ENCODE measurements at regions not wholly inside any gene's neighbourhood (a gene's known extent, or its start where the extent isn't known, plus 50 kb on each side); places are given as distances from the start of the nearest gene placed in this dataset.

DNA sequence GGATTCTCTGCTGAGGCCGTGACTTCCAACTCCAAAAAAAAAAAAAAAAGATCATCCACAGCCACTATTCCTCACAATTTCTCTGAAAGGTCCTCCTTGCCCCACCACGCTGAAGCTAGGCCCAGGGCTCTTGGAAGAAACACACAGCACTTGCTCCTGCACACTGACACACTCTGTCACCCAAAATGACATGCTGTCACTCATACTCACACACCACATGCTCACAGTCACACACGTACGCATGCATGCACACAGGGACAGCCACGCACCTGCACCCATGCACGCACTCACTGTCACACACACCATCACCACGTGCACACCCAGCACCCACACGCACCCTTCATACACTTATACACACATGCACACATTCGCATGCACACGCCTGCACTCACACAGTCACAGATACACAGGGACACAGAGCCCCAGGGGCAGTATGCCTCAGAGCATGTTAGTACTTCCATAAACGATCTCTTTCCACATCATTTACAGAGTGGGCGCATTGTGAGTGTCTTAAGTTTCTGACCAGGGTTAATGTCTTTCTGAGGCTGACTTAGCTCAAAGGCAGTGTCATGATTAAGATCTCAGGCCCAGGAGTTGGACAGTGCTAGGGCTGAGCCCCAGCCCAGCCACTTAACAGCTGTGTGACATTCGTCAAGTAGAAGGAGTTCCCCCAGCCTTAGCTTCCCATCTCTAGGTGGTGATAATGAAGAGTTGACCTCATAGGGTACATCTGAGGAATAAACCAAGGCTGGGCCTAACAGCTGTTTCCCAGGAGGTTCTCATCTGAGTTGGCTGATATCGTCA, 93.4 kb downstream of the GLI2 start:
- no peak for DNase-seq (ENCODE audit: low read depth in 2 of 2)

DNA sequence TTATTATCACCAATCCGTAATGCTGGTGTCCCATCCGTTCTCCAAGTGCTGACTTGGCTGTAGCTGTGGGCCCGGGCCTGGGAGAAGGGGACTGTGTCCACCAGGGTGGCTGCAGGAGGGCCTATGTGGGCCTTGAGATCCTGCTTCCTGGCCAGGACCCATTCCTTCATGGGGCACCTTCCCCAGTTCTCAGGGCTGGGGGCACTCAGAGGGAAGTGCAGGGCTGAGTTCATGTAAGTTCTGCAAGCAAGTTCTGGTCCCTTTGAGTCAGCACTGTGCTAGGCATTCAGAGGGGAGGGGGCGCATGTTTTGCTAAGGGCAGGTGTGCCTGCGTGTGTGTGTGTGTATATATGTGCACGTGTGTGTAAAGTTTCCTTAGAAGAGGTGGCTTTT, 94.0 kb downstream of the GLI2 start:
- DNase-seq (ENCODE audit: low read depth in 2 of 2) = no peak

DNA sequence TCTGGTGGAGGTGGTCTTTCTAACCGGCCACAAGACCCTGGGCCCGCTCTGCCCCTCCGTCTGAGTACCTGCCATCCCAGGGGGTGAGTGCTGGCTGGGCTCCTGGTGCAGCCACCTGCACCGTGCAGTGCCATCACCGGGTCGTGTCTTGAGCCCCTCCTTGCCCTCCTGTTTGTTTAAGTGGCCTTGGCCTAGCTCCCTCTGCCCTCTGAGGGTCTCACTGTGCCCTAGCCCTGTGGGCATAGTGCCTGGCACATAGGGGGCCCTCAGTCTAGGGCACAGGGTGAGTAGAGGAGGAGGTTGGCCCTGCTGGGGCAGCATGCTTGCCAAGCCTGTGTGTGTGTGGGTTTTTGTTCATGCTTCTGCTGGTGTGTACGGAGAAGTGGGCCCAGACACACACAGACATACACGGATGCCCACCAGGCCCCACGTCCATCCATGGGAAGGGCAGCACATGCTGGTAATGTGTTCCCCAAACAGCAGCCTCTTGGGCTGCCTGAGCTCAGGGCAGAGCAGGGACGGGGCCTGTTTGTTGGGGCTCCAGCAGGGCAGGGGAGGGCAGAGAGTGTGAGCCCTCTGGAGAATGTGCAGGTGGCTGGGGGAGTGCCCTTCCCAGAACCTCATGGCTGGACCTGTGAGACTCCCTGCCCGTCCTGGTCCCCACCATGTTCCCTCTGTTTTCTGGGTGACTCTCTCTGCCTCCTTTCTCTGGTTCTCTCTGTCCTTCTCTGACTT, 94.6 kb downstream of the GLI2 start:
- DNase-seq (ENCODE audit: low read depth in 2 of 2) = no peak

DNA sequence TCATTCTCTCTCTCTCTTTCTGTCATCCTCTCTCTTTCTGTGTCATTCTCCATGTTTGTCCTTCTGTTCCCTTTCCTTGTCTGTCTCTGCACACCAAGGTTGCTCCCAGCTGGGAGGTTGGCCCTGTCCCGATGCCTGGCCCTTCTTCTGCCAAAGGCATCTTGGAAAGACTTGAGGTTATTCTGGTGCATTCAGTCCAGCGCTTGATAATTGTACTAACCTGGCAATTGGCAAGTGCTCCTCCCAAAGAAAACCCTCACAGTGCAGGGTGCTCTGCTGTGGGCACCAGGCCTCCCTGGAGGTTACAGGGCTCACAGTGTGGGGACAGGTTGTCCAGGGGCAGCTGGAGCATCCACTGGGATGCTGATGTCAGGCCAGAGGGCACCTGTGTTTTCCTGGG, 95.4 kb downstream of the GLI2 start:
- no peak for DNase-seq (ENCODE audit: low read depth in 2 of 2)

DNA sequence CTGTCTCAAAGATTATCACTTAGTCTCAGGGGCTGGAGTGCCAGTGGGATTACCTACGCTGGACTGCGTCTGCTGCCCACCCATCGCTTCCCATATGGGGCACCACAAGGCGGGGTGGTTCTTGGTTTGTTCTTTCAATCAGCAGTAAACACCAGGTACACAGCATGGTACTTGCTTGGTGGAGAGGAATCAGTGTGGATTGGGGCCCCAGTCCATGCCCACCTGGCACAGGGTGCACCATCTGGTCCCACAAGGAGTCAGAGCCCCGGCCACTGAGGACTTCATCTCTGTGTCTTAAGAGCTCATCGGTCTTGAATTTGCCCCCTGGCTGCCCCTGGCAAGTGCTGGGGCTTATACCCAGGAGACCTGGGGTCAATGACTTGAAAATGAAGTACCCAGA, 96.2 kb downstream of the GLI2 start:
- no peak for DNase-seq (ENCODE audit: low read depth in 2 of 2)

DNA sequence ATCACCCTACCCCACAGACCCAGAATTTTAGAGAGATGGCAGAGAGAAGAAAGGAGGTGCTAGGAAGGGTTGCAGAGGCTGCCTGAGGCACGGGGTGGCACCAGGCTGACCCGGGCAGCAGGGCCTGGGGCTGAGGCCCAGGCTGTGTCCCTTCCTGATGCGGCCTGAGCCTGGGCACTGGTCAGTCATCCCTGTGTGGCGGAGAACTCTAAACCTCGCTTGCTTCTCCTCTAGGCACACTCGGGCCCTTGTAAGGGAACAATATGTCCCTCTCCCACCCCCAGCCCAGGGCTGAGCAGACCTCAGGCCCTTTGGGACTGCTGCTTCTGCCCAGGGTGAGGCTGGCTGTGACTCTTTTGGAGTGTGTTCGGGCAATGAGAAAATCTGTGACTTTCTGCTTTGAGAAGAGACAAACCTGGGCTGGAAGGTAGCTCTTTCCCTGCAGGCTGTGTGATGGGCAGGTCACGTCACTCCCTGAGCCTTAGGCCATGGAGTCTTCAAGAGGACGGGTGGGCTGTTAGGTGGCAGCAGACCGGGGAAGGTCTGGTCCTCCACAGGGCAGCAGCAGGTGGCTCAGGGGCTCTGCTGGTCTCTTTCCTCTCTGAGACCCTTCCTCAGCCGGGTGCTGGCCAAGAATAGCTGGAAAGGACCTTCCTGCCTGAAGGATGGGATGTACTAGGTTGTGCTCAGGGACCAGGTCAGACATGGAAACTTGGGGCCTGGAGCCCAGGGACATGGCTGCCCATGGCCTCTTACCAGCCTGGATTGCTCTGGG, 96.8 kb downstream of the GLI2 start:
- no peak for DNase-seq (ENCODE audit: low read depth in 2 of 2)

DNA sequence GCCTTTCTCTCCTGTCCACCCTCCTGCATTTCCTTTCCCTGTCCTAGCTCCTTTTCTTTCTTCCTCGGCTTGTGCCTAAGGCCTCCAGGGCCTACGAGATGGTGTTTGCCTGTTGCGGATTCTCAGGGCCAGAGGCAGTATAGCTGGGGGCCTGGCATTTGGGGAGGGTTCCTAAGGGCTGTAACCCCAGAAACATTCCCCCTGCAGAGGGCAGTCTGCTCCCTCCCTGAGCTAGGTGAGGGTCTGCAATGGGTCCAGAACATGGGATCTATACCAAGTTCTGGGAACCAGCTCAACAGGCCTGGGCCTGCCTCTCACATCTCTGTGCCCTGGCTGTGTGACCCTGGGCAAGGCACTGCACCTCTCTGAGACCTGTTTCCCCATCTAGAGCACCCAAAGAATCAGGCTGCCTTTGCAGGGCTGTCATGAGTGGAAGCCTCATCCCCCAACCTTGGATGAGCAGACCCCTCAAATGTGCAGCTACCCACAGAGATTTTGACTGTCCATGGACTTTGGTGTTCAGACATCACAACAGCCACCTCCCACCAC, 97.5 kb downstream of the GLI2 start:
- DNase-seq (ENCODE audit: low read depth in 2 of 2) = no peak

DNA sequence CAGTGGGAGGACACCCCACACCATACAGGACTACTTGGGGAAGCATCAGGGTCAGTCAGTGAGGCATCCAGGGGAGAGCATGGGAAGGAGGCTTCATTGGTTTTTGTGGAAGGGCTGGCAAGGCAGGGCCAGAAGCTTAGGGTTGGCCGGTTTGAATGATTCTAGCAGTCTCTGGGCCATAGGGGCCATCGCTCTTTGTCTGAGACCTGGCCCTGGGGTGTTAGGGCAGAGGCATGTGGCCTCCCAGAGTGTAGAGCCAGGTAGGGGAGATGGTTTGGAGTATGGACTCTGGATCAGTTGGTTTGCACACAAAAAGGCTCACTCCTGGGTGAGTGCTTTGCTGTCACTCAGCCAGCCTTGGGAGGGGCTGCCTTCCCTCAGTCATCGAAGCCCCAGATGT, 98.5 kb downstream of the GLI2 start:
- no peak for DNase-seq (ENCODE audit: low read depth in 2 of 2)

DNA sequence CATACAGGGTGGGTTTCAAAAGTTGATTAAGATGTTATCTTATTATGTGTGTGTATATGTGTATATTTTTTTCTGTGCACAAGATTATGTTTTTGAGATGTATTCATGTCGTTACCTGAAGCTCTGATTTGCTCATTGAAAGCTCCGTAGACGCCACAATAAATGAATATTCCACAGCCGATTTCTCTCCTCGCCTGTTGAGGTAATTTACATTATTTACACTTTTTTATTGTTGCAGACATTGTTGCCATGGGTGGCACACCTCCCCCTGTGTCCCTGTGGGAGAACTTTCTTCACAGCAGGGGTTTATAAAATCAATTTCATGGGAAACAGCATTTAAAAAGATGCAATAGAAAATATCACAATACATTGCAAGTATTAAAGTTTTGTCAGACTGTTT, 100.6 kb downstream of the GLI2 start:
- no peak for DNase-seq (ENCODE audit: low read depth in 2 of 2)

DNA sequence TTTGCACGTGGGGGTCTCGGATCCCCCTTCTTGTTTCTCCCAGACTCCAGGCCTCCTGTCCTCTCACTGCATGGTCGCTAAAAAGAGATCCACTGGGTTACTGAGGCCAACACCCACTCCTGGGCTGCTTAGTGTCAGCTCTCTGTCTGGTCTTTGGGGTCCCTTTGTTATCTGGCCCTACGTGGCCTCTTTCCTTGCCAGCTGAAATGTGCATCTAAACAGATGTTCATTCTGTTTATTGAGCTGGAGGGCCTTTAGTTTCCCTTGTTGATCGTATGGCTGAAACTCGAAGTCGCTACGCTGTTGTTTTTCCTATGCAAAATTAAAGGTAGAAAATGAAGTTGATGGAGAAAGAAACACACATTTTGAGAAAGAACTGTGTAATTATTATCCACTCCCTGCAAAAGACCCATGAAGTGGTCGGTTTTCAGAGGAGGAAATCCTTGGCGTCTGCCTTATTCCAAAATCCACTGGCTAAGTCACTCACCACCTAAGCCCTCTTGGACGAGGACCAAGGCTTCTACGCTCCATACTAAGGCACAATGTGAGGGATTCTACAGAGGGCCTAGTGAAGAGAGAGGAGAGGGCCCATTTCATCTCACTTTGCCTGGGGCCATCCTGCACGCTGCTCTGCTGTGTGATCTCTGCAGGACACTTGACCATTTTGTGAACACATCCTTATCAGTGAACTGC, 105.3 kb downstream of the GLI2 start:
- no peak for DNase-seq (ENCODE audit: low read depth in 2 of 2)

DNA sequence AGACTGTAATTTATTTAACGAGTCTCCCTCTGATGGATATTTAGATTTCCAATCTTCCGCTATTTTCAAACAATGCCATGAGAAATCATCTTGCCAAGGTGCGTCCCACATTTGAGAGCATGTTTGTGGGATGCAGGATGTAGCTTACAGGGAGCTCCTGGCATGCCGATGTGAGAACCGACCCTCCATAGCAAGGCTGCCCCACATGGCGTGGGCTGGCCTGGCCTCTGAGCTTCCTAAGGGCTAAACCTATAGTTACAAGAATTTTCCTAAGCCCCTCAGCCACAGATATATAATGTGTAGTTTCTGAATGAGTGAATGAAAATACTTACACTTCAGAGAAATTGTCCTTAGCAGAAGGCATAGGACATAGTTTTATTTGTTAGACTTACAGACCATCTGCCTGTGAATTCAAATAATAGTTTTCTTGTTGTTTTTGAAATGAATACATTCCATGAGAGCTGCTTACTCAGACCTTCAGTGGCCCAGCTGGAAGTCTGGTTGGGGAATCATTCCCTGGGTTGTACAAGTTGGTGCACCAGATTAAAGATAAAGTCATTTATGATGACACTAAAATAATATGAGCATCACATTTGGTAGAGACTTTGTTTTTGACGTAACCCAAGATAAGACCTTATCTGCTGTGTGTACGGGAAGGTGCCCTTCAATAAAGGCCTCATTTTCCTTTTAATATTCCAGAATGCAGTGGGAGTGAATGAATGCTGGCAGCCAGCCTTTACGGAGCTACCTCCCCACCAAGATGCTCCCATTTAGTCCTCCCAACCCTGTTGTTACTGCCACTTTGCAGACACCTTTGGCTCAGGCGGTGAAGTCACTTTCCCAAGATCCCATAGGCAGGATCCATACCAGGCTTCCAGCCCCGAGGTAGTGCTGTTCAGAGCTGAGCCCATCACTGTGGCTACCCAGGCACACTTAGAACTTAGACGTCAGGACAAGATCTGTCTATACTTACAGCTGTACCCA, 107.1 kb downstream of the GLI2 start:
- no peak for DNase-seq (ENCODE audit: low read depth in 2 of 2)

DNA sequence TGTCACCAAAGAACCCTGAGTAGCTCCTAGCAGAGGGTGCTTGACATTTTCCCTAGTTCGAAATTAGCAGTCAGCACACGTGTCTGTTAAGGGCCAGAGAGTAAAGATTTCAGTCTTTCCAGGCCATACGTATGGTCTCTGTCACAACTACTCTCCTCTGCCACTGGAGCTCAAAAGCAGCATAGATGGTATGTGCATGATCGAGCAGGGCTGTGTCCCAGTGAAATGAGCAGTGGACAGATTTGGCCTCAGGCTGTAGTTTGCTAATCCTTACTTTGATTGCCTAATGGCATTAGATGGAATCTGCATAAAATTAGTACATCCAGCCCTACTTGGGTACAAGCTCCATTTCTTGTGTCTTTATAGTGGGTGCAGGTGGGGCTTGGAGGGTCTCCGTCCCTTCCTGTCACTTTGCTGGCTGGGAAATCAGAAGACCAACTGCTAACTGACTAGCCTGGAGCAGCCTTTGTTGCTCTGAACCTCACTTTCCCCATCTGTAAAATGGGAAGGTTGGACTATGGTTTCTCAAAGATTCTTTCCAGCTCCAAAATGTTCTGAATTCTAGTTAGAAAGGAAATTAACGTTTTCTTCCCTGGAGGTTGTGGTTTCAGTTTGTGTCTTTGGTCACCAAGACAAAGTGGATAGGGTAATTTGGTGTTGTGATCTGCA, 108.5 kb downstream of the GLI2 start:
- DNase-seq (ENCODE audit: low read depth in 2 of 2) = no peak

DNA sequence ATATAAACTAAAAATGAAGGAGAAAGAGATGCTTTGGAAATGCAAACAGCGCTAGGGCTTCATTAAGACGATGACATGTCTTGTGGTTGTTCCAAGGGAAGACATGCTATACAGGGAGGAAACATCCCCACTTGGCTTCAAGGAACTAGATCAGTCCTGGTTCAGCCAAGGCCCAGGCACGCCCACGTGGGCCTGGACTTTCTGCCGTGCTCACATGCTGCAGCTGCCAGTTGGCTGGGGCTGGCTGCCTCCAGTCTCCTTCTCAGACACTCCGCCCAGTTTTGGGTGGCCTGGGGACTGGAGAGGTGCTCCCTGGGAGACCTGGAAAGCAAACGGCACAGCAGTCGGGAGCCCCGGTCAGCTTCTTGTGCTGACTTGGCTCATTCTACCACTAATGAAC, 109.6 kb downstream of the GLI2 start:
- no peak for DNase-seq (ENCODE audit: low read depth in 2 of 2)

DNA sequence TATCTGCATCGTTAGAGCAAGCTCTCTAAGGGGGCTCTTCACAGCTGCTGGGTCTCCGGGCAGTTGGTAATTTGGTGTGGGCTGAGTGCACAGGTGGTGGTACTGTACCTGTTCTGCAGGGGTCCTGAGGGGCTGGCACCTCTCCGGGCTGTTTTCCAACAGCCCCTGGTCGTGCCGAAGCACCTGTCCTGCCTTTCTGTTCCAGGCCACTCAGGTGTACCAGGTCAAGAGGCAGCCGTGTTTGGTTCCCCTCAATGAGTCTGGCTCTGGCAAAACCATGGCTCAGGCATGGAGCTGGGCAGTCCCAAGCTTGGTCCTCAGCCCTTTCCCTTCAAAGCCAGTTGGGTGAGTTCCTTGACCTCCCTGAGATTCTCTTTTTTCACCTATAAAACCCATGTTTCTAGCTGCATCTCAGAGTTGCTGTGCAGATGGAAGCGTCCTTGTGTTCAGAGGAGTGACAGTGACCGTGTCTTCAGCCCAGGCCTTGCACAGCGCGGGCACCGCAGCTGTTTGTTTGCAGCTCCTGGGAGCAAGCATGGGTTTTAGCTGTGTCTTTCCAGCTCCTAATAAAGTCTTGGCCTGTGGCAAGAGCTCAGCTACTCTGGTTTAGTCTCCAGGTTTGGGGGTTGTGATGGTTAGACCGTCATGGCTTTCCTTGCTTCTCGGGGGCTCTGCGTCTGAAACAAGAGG, 110.9 kb downstream of the GLI2 start:
- no peak for DNase-seq (ENCODE audit: low read depth in 2 of 2)

DNA sequence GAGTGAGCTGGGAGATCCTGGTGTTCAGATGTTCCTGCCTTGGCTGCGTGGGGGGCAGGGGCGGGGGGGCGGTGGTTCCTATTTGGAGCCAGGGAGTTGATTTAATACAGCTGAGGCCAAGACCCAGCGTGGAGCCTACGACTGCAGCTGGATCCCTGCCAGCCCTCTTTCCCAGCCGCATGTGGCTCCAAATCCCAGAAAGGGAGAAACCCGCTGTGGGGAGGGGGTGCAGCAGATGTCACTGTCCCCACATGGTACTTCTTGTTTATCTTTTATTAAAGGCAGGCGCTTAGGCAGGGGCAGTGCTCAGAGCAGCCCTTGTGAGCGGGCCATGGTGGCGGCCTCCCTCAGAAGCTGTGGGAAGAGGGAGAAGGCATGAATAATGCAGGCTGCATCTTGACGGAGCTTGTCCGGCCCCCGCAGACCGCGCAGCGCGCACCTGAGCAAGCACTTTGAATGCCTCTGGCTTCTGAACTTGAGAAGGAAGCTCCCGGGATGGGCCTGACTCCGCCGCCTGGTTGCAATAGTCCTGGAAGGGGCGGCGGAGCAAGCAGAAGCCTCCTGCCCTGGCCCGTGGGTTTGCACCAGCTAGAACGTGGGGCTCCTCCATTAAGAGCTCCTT, 112.1 kb downstream of the GLI2 start:
- DNase-seq (ENCODE audit: low read depth in 2 of 2) = no peak

DNA sequence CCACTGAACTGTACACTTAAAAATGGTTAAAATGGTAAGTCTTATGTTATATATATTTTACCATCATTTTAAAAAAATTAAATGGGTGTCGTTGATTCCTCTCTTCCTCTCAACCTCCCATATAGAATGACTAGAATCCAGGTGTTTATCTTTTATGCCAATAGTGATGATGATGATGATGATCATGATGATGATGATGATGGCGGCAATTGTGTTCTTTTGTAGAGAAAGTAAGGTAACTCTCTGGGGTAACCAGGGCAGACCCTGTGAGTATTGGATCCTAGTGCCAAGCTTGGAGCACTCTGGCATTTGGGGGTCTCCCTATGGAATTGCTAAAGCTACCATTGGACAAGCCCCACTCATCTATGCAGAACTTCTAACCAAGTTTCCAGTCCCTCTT, 113.6 kb downstream of the GLI2 start:
- DNase-seq (ENCODE audit: low read depth in 2 of 2) = no peak

DNA sequence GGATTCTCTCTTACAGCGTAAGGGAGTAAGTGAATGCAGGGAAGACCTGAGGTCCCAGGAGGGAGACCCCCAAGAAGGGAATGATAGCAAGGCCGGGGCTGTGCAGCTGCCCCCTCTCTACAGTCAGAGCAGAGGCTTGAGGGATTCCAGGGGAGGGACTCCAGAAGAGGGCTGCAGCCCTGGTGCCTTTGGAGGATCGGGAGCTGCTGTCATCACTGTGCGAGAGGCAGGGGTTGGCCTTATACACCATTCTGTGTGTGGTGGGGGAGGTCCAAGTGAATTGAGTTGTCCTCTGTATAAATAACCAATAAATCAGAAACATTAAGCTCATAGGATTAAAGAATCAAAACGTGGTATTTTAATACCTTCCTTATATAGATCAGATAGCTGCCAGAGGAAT, 114.9 kb downstream of the GLI2 start:
- no peak for DNase-seq (ENCODE audit: low read depth in 2 of 2)

DNA sequence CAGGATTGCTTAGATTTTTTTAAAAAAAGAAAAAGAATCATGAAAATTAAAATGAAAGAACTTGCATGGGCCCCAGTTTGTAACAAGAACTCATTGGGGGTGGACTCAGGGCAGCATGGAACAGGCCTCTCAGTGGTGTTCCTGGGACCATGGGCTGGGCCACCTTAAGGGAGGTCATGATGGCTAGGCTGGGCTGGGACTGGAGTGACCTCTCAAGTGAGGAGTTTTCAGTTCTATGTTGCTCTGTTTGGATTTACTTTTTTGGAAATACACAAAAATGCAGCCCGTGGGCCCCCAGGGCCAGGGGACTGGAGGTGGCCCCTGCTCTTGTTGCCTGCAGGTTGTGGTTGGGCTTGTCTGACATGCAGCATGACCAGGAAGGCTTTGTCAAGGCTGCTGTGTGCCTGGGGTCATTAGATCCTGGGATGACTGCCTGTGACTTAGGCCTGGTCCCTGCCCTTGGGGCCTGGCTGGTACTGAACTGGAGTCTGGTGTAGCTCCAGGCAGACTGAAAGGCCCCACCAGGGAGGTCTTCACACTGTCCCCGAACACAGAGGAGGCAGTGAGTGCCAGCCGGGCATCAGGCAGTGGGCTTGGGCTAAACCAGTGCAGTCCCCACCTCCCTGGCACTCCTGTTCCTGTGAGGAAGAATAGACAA, 115.6 kb downstream of the GLI2 start:
- DNase-seq (ENCODE audit: low read depth in 2 of 2) = no peak
